Osteoblast (primary cell): ENCODE measurements at regions not wholly inside any gene's neighbourhood (a gene's known extent, or its start where the extent isn't known, plus 50 kb on each side); places are given as distances from the start of the nearest gene placed in this dataset.

Experiments used
- DNase-seq: peaks from one replicate; pipeline ENCODE4 v3.0.0; 2011; ENCODE audit warnings: low spot score, mixed read lengths; ENCODE audit not compliant: insufficient read length; ENCODE audit errors: missing footprints
- H2AFZ ChIP-seq: 2 replicates; pipeline ENCODE4 v1.6.0; 2011; ENCODE audit warnings: mild to moderate bottlenecking, low read length
- H3K27ac ChIP-seq: 2 replicates; pipeline ENCODE4 v1.5.1; 2011; ENCODE audit warnings: mild to moderate bottlenecking, low read depth, low read length, moderate library complexity
- H3K27me3 ChIP-seq: 2 replicates; pipeline ENCODE4 v1.6.0; 2012; ENCODE audit warnings: mild to moderate bottlenecking, control low read depth, inconsistent platforms, low read length, moderate library complexity; ENCODE audit not compliant: insufficient read depth
- H3K36me3 ChIP-seq: 2 replicates; pipeline ENCODE4 v1.5.1; 2011; ENCODE audit warnings: mild to moderate bottlenecking, low read length, control low read depth, moderate library complexity; ENCODE audit not compliant: insufficient read depth
- H3K4me1 ChIP-seq: 2 replicates; pipeline ENCODE4 v1.5.1; 2011; ENCODE audit warnings: mild to moderate bottlenecking, low read length, control low read depth, moderate library complexity; ENCODE audit not compliant: insufficient read depth
- H3K4me2 ChIP-seq: 2 replicates; pipeline ENCODE4 v1.6.0; 2011; ENCODE audit warnings: mild to moderate bottlenecking, low read length; ENCODE audit not compliant: insufficient read depth
- H3K4me3 ChIP-seq: fragments of 200-600 bp; sonication (generic); 3 replicates; pipeline ENCODE4 v1.5.1; 2012; ENCODE audit warnings: mild to moderate bottlenecking, low read length, inconsistent platforms; ENCODE audit not compliant: insufficient read depth
- H3K79me2 ChIP-seq: 2 replicates; pipeline ENCODE4 v1.6.0; 2012; ENCODE audit warnings: mild to moderate bottlenecking, low read length, control low read depth, inconsistent platforms; ENCODE audit not compliant: insufficient read depth
- H3K9me3 ChIP-seq: 2 replicates; pipeline ENCODE4 v1.5.1; 2011; ENCODE audit warnings: low read depth, low read length, control low read depth
- H4K20me1 ChIP-seq: 2 replicates; pipeline ENCODE4 v1.6.0; 2012; ENCODE audit warnings: mild to moderate bottlenecking, low read length, control low read depth; ENCODE audit not compliant: insufficient read depth
- CTCF ChIP-seq: IDR thresholded peaks from 2 replicates; pipeline ENCODE4 v1.5.1; 2011; ENCODE audit warnings: mild to moderate bottlenecking, low read depth, low read length, moderate library complexity; ENCODE audit errors: extremely low read depth

- H3K27me3 ChIP-seq = no peaks in the 10 kb centered on the region
- peaks cover 24% of the 10 kb centered on the region for H3K79me2 ChIP-seq
- peak; percentile 69 for DNase-seq
- peak overlapping the region; percentile 90 for H2AFZ ChIP-seq
- H3K9me3 ChIP-seq = peaks cover 7% of the 10 kb centered on the region
- peak overlapping the region; percentile 91 for H3K27ac ChIP-seq
- H3K4me3 ChIP-seq = peak overlapping the region; percentile 76
- peak overlapping the region; percentile 90 for H3K4me2 ChIP-seq
- peaks cover 15% of the 10 kb centered on the region for H3K4me1 ChIP-seq
- no peaks in the 10 kb centered on the region for H3K36me3 ChIP-seq
- TF ChIP-seq CTCF = no peak
- H4K20me1 ChIP-seq = no peaks in the 10 kb centered on the region
These were observed 88.8 kb downstream of the ANXA2R start for GRCh38 chr5:42951293-42951840.

- peak; percentile 96 for DNase-seq
- H2AFZ ChIP-seq = peak overlapping the region; percentile 90
- H3K36me3 ChIP-seq = no peaks in the 10 kb centered on the region
- no peaks in the 10 kb centered on the region for H4K20me1 ChIP-seq
- H3K79me2 ChIP-seq = peaks cover 24% of the 10 kb centered on the region
- no peak for TF ChIP-seq CTCF
- H3K4me2 ChIP-seq = peak overlapping the region; percentile 90
- H3K4me1 ChIP-seq = peaks cover 15% of the 10 kb centered on the region
- peak overlapping the region; percentile 76 for H3K4me3 ChIP-seq
- H3K27me3 ChIP-seq = no peaks in the 10 kb centered on the region
- H3K9me3 ChIP-seq = peaks cover 7% of the 10 kb centered on the region
- peak overlapping the region; percentile 91 for H3K27ac ChIP-seq
These were observed 89.4 kb downstream of the ANXA2R start for GRCh38 chr5:42950456-42951292.

- Histone ChIP-seq H2AFZ (peak overlapping the region; percentile 90), H3K27ac (peak overlapping the region; percentile 91), H3K36me3 (no peaks in the 10 kb centered on the region), H3K27me3 (no peaks in the 10 kb centered on the region), H4K20me1 (no peaks in the 10 kb centered on the region), H3K4me2 (peak overlapping the region; percentile 90), H3K4me3 (peak overlapping the region; percentile 76), H3K4me1 (peaks cover 20% of the 10 kb centered on the region), H3K79me2 (peaks cover 24% of the 10 kb centered on the region), H3K9me3 (peaks cover 7% of the 10 kb centered on the region)
- peak; percentile 68 for DNase-seq
- TF ChIP-seq CTCF = no peak
These were observed 90.0 kb downstream of the ANXA2R start for GRCh38 chr5:42950116-42950455.

DNA sequence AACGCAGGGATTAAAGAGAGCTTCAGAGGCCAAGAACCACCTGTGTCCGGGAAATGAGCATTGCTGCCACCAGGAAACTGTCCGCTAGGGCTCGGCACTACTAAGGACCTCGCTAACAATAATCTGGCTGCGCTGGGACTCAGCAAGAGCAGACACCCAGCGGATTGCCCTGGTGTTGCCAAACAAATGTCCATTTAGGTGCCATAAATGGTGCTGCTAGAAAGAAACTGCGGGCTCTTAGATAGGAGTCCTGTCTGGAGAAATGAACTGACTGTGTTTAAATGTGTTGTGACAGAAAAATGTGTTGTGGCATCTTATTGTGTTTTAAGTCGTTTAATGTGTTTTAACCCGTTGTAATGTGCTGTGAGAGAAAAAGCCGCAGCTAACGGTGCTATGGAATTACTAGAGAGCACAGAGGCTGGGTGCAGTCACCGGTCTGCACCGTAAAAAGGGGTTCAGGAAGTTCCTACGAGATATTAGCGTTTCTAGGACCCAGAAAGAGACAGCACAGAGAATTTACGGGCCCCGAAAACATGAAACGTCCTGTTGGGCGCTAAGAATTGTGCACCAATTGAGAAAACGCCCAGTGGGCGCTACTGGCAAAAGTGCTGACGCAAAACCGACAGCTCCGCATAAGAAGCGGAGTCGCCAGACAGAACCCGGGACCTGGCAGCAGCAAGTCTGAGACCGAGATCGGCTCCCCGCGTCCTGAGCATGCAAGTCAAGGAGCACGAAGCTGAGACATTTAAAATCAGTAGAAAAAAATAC is 90.6 kb downstream of the ANXA2R start:
- peak; percentile 63 for TF ChIP-seq CTCF
- Histone ChIP-seq H4K20me1 (no peaks in the 10 kb centered on the region), H3K79me2 (peaks cover 24% of the 10 kb centered on the region), H3K4me1 (peaks cover 24% of the 10 kb centered on the region), H3K36me3 (no peaks in the 10 kb centered on the region), H3K27ac (peak overlapping the region; percentile 91), H2AFZ (peak overlapping the region; percentile 90), H3K4me3 (peak overlapping the region; percentile 76), H3K4me2 (peak overlapping the region; percentile 90), H3K9me3 (peaks cover 7% of the 10 kb centered on the region), H3K27me3 (no peaks in the 10 kb centered on the region)
- DNase-seq = peak; percentile 94
